ENCODE measurements at regions not wholly inside any gene's neighbourhood (a gene's known extent, or its start where the extent isn't known, plus 50 kb on each side); places are given as distances from the start of the nearest gene placed in this dataset.
A peak's percentile ranks its signal among the peaks of the same experiment; 100 is the strongest.

- H3K9ac ChIP-seq (ENCODE audit: low read length) = peak overlapping the region; percentile 24
- no peak overlapping the region for H3K4me3 ChIP-seq (ENCODE audit: insufficient read depth, low read depth, low read length)
- peak; percentile 98 for DNase-seq (ENCODE audit: low read depth)
- peaks cover 17% of the 10 kb centered on the region for H3K4me1 ChIP-seq (ENCODE audit: insufficient read depth, low read length)
- peak overlapping the region; percentile 66 for H3K4me2 ChIP-seq (ENCODE audit: low read length)
- H3K9me3 ChIP-seq (ENCODE audit: insufficient read depth, low read depth, low read length) = no peaks in the 10 kb centered on the region
- H3K79me2 ChIP-seq (ENCODE audit: insufficient read depth, low read length) = no peaks in the 10 kb centered on the region
- H3K27ac Mint-ChIP-seq (ENCODE audit: unreplicated experiment) = peak overlapping the region; percentile 89
- H3K9me3 Mint-ChIP-seq (ENCODE audit: unreplicated experiment) = peaks cover 14% of the 10 kb centered on the region
- no peaks in the 10 kb centered on the region for H4K20me1 ChIP-seq (ENCODE audit: insufficient read depth, low read length)
- TF ChIP-seq CTCF (IDR thresholded peaks at IDR 0.05; ENCODE audit: insufficient read depth, low read depth, low read length) = no peak
- TF ChIP-seq EZH2 (IDR thresholded peaks at IDR 0.05; ENCODE audit: insufficient read depth, low read length) = no peak
- H3K4me3 Mint-ChIP-seq (ENCODE audit: unreplicated experiment) = peak overlapping the region; percentile 23
- H3K27ac ChIP-seq (ENCODE audit: low read depth, low read length) = peak overlapping the region; percentile 62
- peak overlapping the region; percentile 2 for H2AFZ ChIP-seq (ENCODE audit: low read depth, low read length)
- FAIRE-seq = no peak
- peaks cover 5% of the 10 kb centered on the region for H3K36me3 Mint-ChIP-seq (ENCODE audit: low read depth, unreplicated experiment)
- H3K36me3 ChIP-seq (ENCODE audit: insufficient read depth, low read length) = no peaks in the 10 kb centered on the region
- no peaks in the 10 kb centered on the region for H3K27me3 Mint-ChIP-seq (ENCODE audit: low read depth, unreplicated experiment)
- H3K4me1 Mint-ChIP-seq (ENCODE audit: low read depth, unreplicated experiment) = peaks cover 36% of the 10 kb centered on the region
- H3K27me3 ChIP-seq (ENCODE audit: insufficient read depth, low read length) = no peaks in the 10 kb centered on the region
These were observed 53.1 kb upstream of the CYSLTR2 start for GRCh38 chr13:48600374-48601364.

- Histone ChIP-seq H3K9me3 (ENCODE audit: insufficient read depth, low read depth, low read length) (no peaks in the 10 kb centered on the region), H3K27me3 (ENCODE audit: insufficient read depth, low read length) (no peaks in the 10 kb centered on the region), H2AFZ (ENCODE audit: low read depth, low read length) (no peak overlapping the region), H3K27ac (ENCODE audit: low read depth, low read length) (no peak overlapping the region), H4K20me1 (ENCODE audit: insufficient read depth, low read length) (no peaks in the 10 kb centered on the region), H3K4me2 (ENCODE audit: low read length) (no peak overlapping the region), H3K79me2 (ENCODE audit: insufficient read depth, low read length) (no peaks in the 10 kb centered on the region), H3K4me1 (ENCODE audit: insufficient read depth, low read length) (peaks cover 17% of the 10 kb centered on the region), H3K4me3 (ENCODE audit: insufficient read depth, low read depth, low read length) (no peak overlapping the region), H3K36me3 (ENCODE audit: insufficient read depth, low read length) (no peaks in the 10 kb centered on the region), H3K9ac (ENCODE audit: low read length) (no peak overlapping the region)
- Mint-ChIP-seq H3K9me3 (ENCODE audit: unreplicated experiment) (peaks cover 22% of the 10 kb centered on the region), H3K4me3 (ENCODE audit: unreplicated experiment) (no peak overlapping the region), H3K4me1 (ENCODE audit: low read depth, unreplicated experiment) (peaks cover 34% of the 10 kb centered on the region), H3K36me3 (ENCODE audit: low read depth, unreplicated experiment) (peaks cover 5% of the 10 kb centered on the region), H3K27me3 (ENCODE audit: low read depth, unreplicated experiment) (no peaks in the 10 kb centered on the region), H3K27ac (ENCODE audit: unreplicated experiment) (peak overlapping the region; percentile 44)
- DNase-seq (ENCODE audit: low read depth) (no peak), FAIRE-seq (no peak)
- TF ChIP-seq EZH2 (IDR thresholded peaks at IDR 0.05; ENCODE audit: insufficient read depth, low read length) = no peak
- no peak for TF ChIP-seq CTCF (IDR thresholded peaks at IDR 0.05; ENCODE audit: insufficient read depth, low read depth, low read length)
These were observed 51.3 kb upstream of the CYSLTR2 start for GRCh38 chr13:48602296-48603016.

Data from astrocyte (in vitro differentiated cells and primary cell).